Naive thymus-derived CD8-positive, alpha-beta T cell (primary cell): ENCODE measurements at regions not wholly inside any gene's neighbourhood (a gene's known extent, or its start where the extent isn't known, plus 50 kb on each side); places are given as distances from the start of the nearest gene placed in this dataset.
"Not testable (repeated sequence)": the region's sequence is repeated elsewhere in the genome, so short reads cannot be mapped to it uniquely, and the experiment has no call there.

Experiments used
- ATAC-seq, 2 donors: fragments of 150-1000 bp; cut with Tn5 transposase in 1 of 2; sonication (Bioruptor Pico), chemical (Tn5 transposase) in 1 of 2; 1 replicate in 1 of 2; 2 replicates in 1 of 2; pipeline ENCODE4 v1.10.0; 2021; ENCODE audit warnings: mild to moderate bottlenecking in 2 of 2, moderate library complexity in 2 of 2
- POLR2A ChIA-PET: fragments of 350-600 bp; sonication (Branson Sonifier 250); formaldehyde crosslinking; loops from one replicate; lab custom pipeline; 2021; ENCODE audit warnings: antibody characterized with exemption; lab: Charles Lee
- DNase-seq, 10 donors: peaks; one replicate each; pipeline versions ENCODE4 v3.0.0 to v3.0.0-alpha.2; 2020 to 2022
- H3K27ac Mint-ChIP-seq, 10 donors: one replicate each; pipeline ENCODE4 v1.8.0; 2020 to 2022; ENCODE audit warnings: mild to moderate bottlenecking in 10 of 10, mixed read lengths in 10 of 10, moderate library complexity in 4 of 10, inconsistent platforms in 1 of 10
- H3K27me3 Mint-ChIP-seq, 5 donors: one replicate each; pipeline ENCODE4 v1.8.0; 2021 to 2022; ENCODE audit warnings: mixed read lengths in 5 of 5
- H3K36me3 Mint-ChIP-seq, 3 donors: one replicate each; pipeline ENCODE4 v1.8.0; 2020 to 2022; ENCODE audit warnings: mixed read lengths in 3 of 3, mild to moderate bottlenecking in 2 of 3, inconsistent platforms in 1 of 3
- H3K4me1 Mint-ChIP-seq, 4 donors: one replicate each; pipeline ENCODE4 v1.8.0; 2021 to 2022; ENCODE audit warnings: mixed read lengths in 4 of 4
- H3K4me3 Mint-ChIP-seq, 10 donors: one replicate each; pipeline ENCODE4 v1.8.0; 2020 to 2022; ENCODE audit warnings: mild to moderate bottlenecking in 10 of 10, mixed read lengths in 10 of 10, moderate library complexity in 6 of 10, inconsistent platforms in 1 of 10
- H3K9me3 Mint-ChIP-seq, 9 donors: one replicate each; pipeline ENCODE4 v1.8.0; 2020 to 2022; ENCODE audit warnings: mixed read lengths in 9 of 9, mild to moderate bottlenecking in 3 of 9, inconsistent platforms in 1 of 9, moderate library complexity in 1 of 9

- Mint-ChIP-seq H3K9me3 (peaks cover 11 to 40% (median 21%) of the 10 kb centered on the region in 9 donors), H3K27me3 (peaks cover 0 to 6% (median 1%) of the 10 kb centered on the region in 5 donors), H3K4me1 (peaks cover 12 to 21% (median 16%) of the 10 kb centered on the region in 4 donors), H3K27ac (no peak overlapping the region), H3K4me3 (no peak overlapping the region), H3K36me3 (peaks cover 0 to 28% (median 0%) of the 10 kb centered on the region in 3 donors)
- POLR2A ChIA-PET: no interaction called here
- DNase-seq (no peak), ATAC-seq (no peak)
Observed at GRCh38 chr7:69203871-69204270, 394.4 kb upstream of the AUTS2 start.

- DNase-seq (no peak), ATAC-seq (no peak)
- POLR2A ChIA-PET: no interaction called here
- Mint-ChIP-seq H3K4me1 (peaks cover 2 to 11% (median 6%) of the 10 kb centered on the region in 4 donors), H3K9me3 (peaks cover under 1 to 29% (median 14%) of the 10 kb centered on the region in 9 donors), H3K27ac (no peak overlapping the region), H3K4me3 (no peak overlapping the region), H3K36me3 (peaks cover 0 to 17% (median 0%) of the 10 kb centered on the region in 3 donors), H3K27me3 (peaks cover 0 to 6% (median 1%) of the 10 kb centered on the region in 5 donors)
Observed at GRCh38 chr7:69204943-69205342, 393.3 kb upstream of the AUTS2 start.

- DNase-seq: no peak
- H3K36me3 Mint-ChIP-seq: peaks cover 0 to 17% (median 0%) of the 10 kb centered on the region in 3 donors
- H3K4me3 Mint-ChIP-seq: no peak overlapping the region
- no peak overlapping the region for H3K27ac Mint-ChIP-seq
- H3K27me3 Mint-ChIP-seq: peaks cover 1 to 6% (median 2%) of the 10 kb centered on the region in 5 donors
- H3K9me3 Mint-ChIP-seq: peaks cover 0 to 26% (median 13%) of the 10 kb centered on the region in 9 donors
- POLR2A ChIA-PET: no interaction called here
- peaks cover 0 to 6% (median 3%) of the 10 kb centered on the region in 4 donors for H3K4me1 Mint-ChIP-seq
- no peak for ATAC-seq
Observed at GRCh38 chr7:69205581-69205980, 392.7 kb upstream of the AUTS2 start.

- DNase-seq (no peak), ATAC-seq (no peak)
- Mint-ChIP-seq H3K4me1 (peaks cover 0 to 3% (median 1%) of the 10 kb centered on the region in 4 donors), H3K36me3 (peaks cover 0 to 13% (median 0%) of the 10 kb centered on the region in 3 donors), H3K9me3 (peaks cover 0 to 24% (median 4%) of the 10 kb centered on the region in 9 donors), H3K27me3 (peaks cover 1 to 6% (median 4%) of the 10 kb centered on the region in 5 donors), H3K27ac (no peak overlapping the region), H3K4me3 (no peak overlapping the region)
- POLR2A ChIA-PET: no interaction called here
Observed at GRCh38 chr7:69208276-69208675, 390.0 kb upstream of the AUTS2 start.

- POLR2A ChIA-PET: no interaction called here
- Mint-ChIP-seq H3K4me3 (no peak overlapping the region), H3K27ac (no peak overlapping the region), H3K36me3 (peaks cover 0 to 13% (median 0%) of the 10 kb centered on the region in 3 donors), H3K27me3 (peaks cover 1 to 6% (median 4%) of the 10 kb centered on the region in 5 donors), H3K4me1 (peaks cover 0 to 3% (median 1%) of the 10 kb centered on the region in 4 donors), H3K9me3 (peaks cover 0 to 24% (median 4%) of the 10 kb centered on the region in 9 donors)
- no peak for DNase-seq
- no peak for ATAC-seq
Observed at GRCh38 chr7:69208848-69209247, 389.4 kb upstream of the AUTS2 start.

- ATAC-seq: no peak
- Mint-ChIP-seq H3K27me3 (peaks cover 0 to 4% (median 0%) of the 10 kb centered on the region in 5 donors), H3K27ac (no peak overlapping the region), H3K9me3 (peaks cover 0 to 2% (median 0%) of the 10 kb centered on the region in 9 donors), H3K4me3 (no peak overlapping the region), H3K36me3 (no peaks in the 10 kb centered on the region), H3K4me1 (peaks cover 0 to 3% (median 0%) of the 10 kb centered on the region in 4 donors)
- DNase-seq: no peak
- POLR2A ChIA-PET: no interaction called here
Observed at GRCh38 chr7:69211336-69211735, 386.9 kb upstream of the AUTS2 start.

- Mint-ChIP-seq H3K36me3 (no peaks in the 10 kb centered on the region), H3K4me1 (peaks cover 0 to 3% (median 0%) of the 10 kb centered on the region in 4 donors)
- no peak for ATAC-seq
Observed at GRCh38 chr7:69211739-69212138, 386.5 kb upstream of the AUTS2 start.

GRCh38 chr7:69213878-69214277 lies 384.4 kb upstream of the AUTS2 start:
- H3K27ac Mint-ChIP-seq: no peak overlapping the region
- peaks cover 0 to under 1% (median 0%) of the 10 kb centered on the region in 4 donors for H3K4me1 Mint-ChIP-seq
- POLR2A ChIA-PET: no interaction called here
- DNase-seq (no peak), ATAC-seq (no peak)
- H3K27me3 Mint-ChIP-seq: peaks cover 0 to 4% (median 0%) of the 10 kb centered on the region in 5 donors
- no peak overlapping the region for H3K4me3 Mint-ChIP-seq
- no peaks in the 10 kb centered on the region for H3K36me3 Mint-ChIP-seq
- H3K9me3 Mint-ChIP-seq: peaks cover 0 to 6% (median 0%) of the 10 kb centered on the region in 9 donors

More at GRCh38 chr7:69211739-69212138, 386.5 kb upstream of the AUTS2 start:
- no peak overlapping the region for H3K27ac Mint-ChIP-seq
- POLR2A ChIA-PET: no interaction called here
- no peak for DNase-seq
- H3K9me3 Mint-ChIP-seq: peaks cover 0 to 2% (median 0%) of the 10 kb centered on the region in 9 donors
- no peak overlapping the region for H3K4me3 Mint-ChIP-seq
- peaks cover 0 to 4% (median 0%) of the 10 kb centered on the region in 5 donors for H3K27me3 Mint-ChIP-seq

GRCh38 chr7:69215516-69215915 lies 382.8 kb upstream of the AUTS2 start:
- H3K27ac Mint-ChIP-seq, H3K4me3 Mint-ChIP-seq, H3K36me3 Mint-ChIP-seq, ATAC-seq, H3K27me3 Mint-ChIP-seq, DNase-seq, H3K4me1 Mint-ChIP-seq, POLR2A ChIA-PET: not testable (repeated sequence)
- H3K9me3 Mint-ChIP-seq: peaks cover 0 to 10% (median 0%) of the 10 kb centered on the region in 9 donors

- H3K4me1 Mint-ChIP-seq: no peaks in the 10 kb centered on the region
- no peak overlapping the region for H3K27ac Mint-ChIP-seq
Observed at GRCh38 chr7:69217516-69218350, 380.5 kb upstream of the AUTS2 start.

GRCh38 chr7:69218576-69218975 lies 379.7 kb upstream of the AUTS2 start:
- peaks cover 0 to 1% (median 0%) of the 10 kb centered on the region in 5 donors for H3K27me3 Mint-ChIP-seq
- H3K27ac Mint-ChIP-seq: no peak overlapping the region
- no peaks in the 10 kb centered on the region for H3K4me1 Mint-ChIP-seq
- no peak overlapping the region for H3K4me3 Mint-ChIP-seq
- POLR2A ChIA-PET: no interaction called here
- no peaks in the 10 kb centered on the region for H3K36me3 Mint-ChIP-seq
- peaks cover 0 to 10% (median 0%) of the 10 kb centered on the region in 9 donors for H3K9me3 Mint-ChIP-seq
- ATAC-seq: no peak
- DNase-seq: no peak

More at GRCh38 chr7:69217516-69218350, 380.5 kb upstream of the AUTS2 start:
- ATAC-seq: no peak
- H3K27me3 Mint-ChIP-seq: peaks cover 0 to 2% (median 0%) of the 10 kb centered on the region in 5 donors
- POLR2A ChIA-PET: no interaction called here
- DNase-seq: no peak
- H3K36me3 Mint-ChIP-seq: no peaks in the 10 kb centered on the region
- H3K9me3 Mint-ChIP-seq: peaks cover 0 to 10% (median 0%) of the 10 kb centered on the region in 9 donors
- no peak overlapping the region for H3K4me3 Mint-ChIP-seq

- peaks cover 0 to 10% (median 2%) of the 10 kb centered on the region in 9 donors for H3K9me3 Mint-ChIP-seq
- POLR2A ChIA-PET: no interaction called here
- peaks cover 0 to 2% (median 1%) of the 10 kb centered on the region in 5 donors for H3K27me3 Mint-ChIP-seq
- no peak for DNase-seq
- H3K27ac Mint-ChIP-seq: no peak overlapping the region
- no peaks in the 10 kb centered on the region for H3K36me3 Mint-ChIP-seq
- no peaks in the 10 kb centered on the region for H3K4me1 Mint-ChIP-seq
- ATAC-seq: no peak
- no peak overlapping the region for H3K4me3 Mint-ChIP-seq
Observed at GRCh38 chr7:69219381-69219780, 378.9 kb upstream of the AUTS2 start.
